HCT116 (cell line): ENCODE measurements at regions not wholly inside any gene's neighbourhood (a gene's known extent, or its start where the extent isn't known, plus 50 kb on each side); places are given as distances from the start of the nearest gene placed in this dataset.

Experiments
- EZH2phosphoT487 ChIP-seq: fragments of 200-600 bp; IDR thresholded peaks from 2 replicates; pipeline ENCODE4 v1.6.1; 2018; ENCODE audit warnings: antibody characterized with exemption, borderline replicate concordance
- FOSL1 ChIP-seq: IDR thresholded peaks from 2 replicates; pipeline ENCODE4 v1.6.1; 2012; ENCODE audit warnings: low read depth
- JUND ChIP-seq: IDR thresholded peaks from 2 replicates; pipeline ENCODE4 v1.6.1; 2012
- POLR2A ChIP-seq: IDR thresholded peaks from 2 replicates; pipeline ENCODE4 v1.7.0; 2011; ENCODE audit warnings: borderline replicate concordance; ENCODE audit not compliant: insufficient read depth, insufficient read length; ENCODE audit errors: extremely low read depth
- YY1 ChIP-seq: IDR thresholded peaks from 2 replicates; pipeline ENCODE4 v1.6.1; 2011; ENCODE audit warnings: low read length, low read depth, moderate library complexity, mild to moderate bottlenecking; ENCODE audit not compliant: insufficient replicate concordance; ENCODE audit errors: extremely low read depth
- TF ChIP-seq, protein P1 (sequence below), 3 experiments: fragments of 200-600 bp in 1 of 3; sonication (generic) in 1 of 3; IDR thresholded peaks in 2 of 3; conservative IDR thresholded peaks in 1 of 3; 2 replicates each; pipeline ENCODE4 v1.5.1; 2012 to 2017; ENCODE audit warnings: low read depth in 2 of 3, low read length in 2 of 3, antibody characterized with exemption in 1 of 3, borderline replicate concordance in 1 of 3, control low read depth in 1 of 3, mild to moderate bottlenecking in 1 of 3, mixed read lengths in 1 of 3, mixed run types in 1 of 3, moderate library complexity in 1 of 3; ENCODE audit not compliant: insufficient read depth in 1 of 3

DNA sequence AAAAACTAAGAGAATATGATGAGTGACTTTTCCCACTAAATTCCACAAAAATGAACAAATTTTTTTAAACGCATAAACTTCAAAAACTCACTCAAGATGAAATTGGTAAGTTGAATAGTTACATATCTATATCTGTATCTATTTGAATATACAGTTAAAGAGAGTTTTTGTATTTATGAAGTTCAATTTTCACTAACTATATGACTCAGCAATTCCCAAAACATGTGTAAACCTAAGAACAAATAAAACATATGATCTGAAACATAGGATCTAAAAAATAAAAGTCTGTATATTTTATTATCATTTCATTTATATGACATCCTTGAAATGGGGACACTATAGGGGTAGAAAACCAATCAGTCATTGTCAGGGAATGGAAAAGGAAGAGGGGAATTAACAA lies 105.7 kb upstream of the SNX7 start:
- no peak for TF ChIP-seq JUND
- TF ChIP-seq, protein P1, sequence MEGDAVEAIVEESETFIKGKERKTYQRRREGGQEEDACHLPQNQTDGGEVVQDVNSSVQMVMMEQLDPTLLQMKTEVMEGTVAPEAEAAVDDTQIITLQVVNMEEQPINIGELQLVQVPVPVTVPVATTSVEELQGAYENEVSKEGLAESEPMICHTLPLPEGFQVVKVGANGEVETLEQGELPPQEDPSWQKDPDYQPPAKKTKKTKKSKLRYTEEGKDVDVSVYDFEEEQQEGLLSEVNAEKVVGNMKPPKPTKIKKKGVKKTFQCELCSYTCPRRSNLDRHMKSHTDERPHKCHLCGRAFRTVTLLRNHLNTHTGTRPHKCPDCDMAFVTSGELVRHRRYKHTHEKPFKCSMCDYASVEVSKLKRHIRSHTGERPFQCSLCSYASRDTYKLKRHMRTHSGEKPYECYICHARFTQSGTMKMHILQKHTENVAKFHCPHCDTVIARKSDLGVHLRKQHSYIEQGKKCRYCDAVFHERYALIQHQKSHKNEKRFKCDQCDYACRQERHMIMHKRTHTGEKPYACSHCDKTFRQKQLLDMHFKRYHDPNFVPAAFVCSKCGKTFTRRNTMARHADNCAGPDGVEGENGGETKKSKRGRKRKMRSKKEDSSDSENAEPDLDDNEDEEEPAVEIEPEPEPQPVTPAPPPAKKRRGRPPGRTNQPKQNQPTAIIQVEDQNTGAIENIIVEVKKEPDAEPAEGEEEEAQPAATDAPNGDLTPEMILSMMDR (IDR thresholded peaks at IDR 0.05 in 2 of 3, conservative IDR thresholded peaks at IDR 0.05 in 1 of 3; ENCODE audit: borderline replicate concordance in 1 of 3, insufficient read depth in 1 of 3, low read depth in 2 of 3, low read length in 2 of 3) = no peak
- no peak for TF ChIP-seq FOSL1
- no peak for TF ChIP-seq EZH2phosphoT487
- TF ChIP-seq POLR2A = no peak
- no peak for TF ChIP-seq YY1
